Mesenchymal stem cell (in vitro differentiated cells and primary cell): ENCODE measurements at regions not wholly inside any gene's neighbourhood (a gene's known extent, or its start where the extent isn't known, plus 50 kb on each side); places are given as distances from the start of the nearest gene placed in this dataset.

Experiments
- DNase-seq: peaks from one replicate; pipeline ENCODE4 v3.0.0-alpha.2; 2013
- H2AFZ ChIP-seq: one replicate; pipeline ENCODE4 v1.6.1; 2013; ENCODE audit warnings: low read depth, mild to moderate bottlenecking, control low read depth, inconsistent platforms, low read length, moderate library complexity
- H2AK5ac ChIP-seq: 2 replicates; pipeline ENCODE4 v1.6.1; 2013; ENCODE audit warnings: low read length, moderate library complexity, mild to moderate bottlenecking, inconsistent platforms; ENCODE audit not compliant: severe bottlenecking
- H2BK120ac ChIP-seq: one replicate; pipeline ENCODE4 v1.6.1; 2013; ENCODE audit warnings: low read depth, mild to moderate bottlenecking, inconsistent platforms, low read length, moderate library complexity
- H2BK12ac ChIP-seq, 2 experiments: one replicate each; pipeline ENCODE4 v1.6.1; 2013; ENCODE audit warnings: inconsistent platforms in 2 of 2, low read length in 2 of 2, mild to moderate bottlenecking in 2 of 2, moderate library complexity in 2 of 2, control low read depth in 1 of 2
- H2BK15ac ChIP-seq: one replicate; pipeline ENCODE4 v1.6.1; 2013; ENCODE audit warnings: mild to moderate bottlenecking, low read depth, inconsistent platforms; ENCODE audit not compliant: poor library complexity, severe bottlenecking
- H2BK5ac ChIP-seq: 2 replicates; pipeline ENCODE4 v1.6.1; 2013; ENCODE audit warnings: low read depth, mild to moderate bottlenecking, low read length, control low read depth, inconsistent platforms; ENCODE audit not compliant: poor library complexity, severe bottlenecking
- H3K14ac ChIP-seq, 2 experiments: one replicate each; pipeline ENCODE4 v1.6.1; 2013; ENCODE audit warnings: inconsistent platforms in 2 of 2, low read length in 2 of 2, control low read depth in 1 of 2, mild to moderate bottlenecking in 1 of 2, moderate library complexity in 1 of 2
- H3K18ac ChIP-seq, 2 experiments: one replicate each; pipeline ENCODE4 v1.6.1; 2013; ENCODE audit warnings: inconsistent platforms in 2 of 2, low read length in 2 of 2, control low read depth in 1 of 2, low read depth in 1 of 2, mild to moderate bottlenecking in 1 of 2
- H3K23ac ChIP-seq, 2 experiments: one replicate each; pipeline ENCODE4 v1.6.1; 2013; ENCODE audit warnings: inconsistent platforms in 2 of 2, low read length in 2 of 2, mild to moderate bottlenecking in 2 of 2, moderate library complexity in 2 of 2, control low read depth in 1 of 2
- H3K27ac ChIP-seq: 2 replicates; pipeline ENCODE4 v1.5.1; 2013; ENCODE audit warnings: mild to moderate bottlenecking, moderate library complexity, low read length, control low read depth, inconsistent platforms; ENCODE audit not compliant: poor library complexity, severe bottlenecking
- H3K27me3 ChIP-seq, 2 experiments: 2 replicates each; pipeline versions ENCODE4 v1.6.1 to v1.7.0; 2013; ENCODE audit warnings: low read length in 2 of 2, mild to moderate bottlenecking in 2 of 2, moderate library complexity in 2 of 2, control low read depth in 1 of 2, inconsistent platforms in 1 of 2; ENCODE audit not compliant: control insufficient read depth in 1 of 2, insufficient read depth in 1 of 2
- H3K36me3 ChIP-seq, 2 experiments: 2 replicates each; pipeline versions ENCODE4 v1.6.1 to v1.7.0; 2013; ENCODE audit warnings: low read length in 2 of 2, control low read depth in 1 of 2, inconsistent platforms in 1 of 2, low read depth in 1 of 2, mild to moderate bottlenecking in 1 of 2; ENCODE audit not compliant: insufficient read depth in 2 of 2, control insufficient read depth in 1 of 2
- H3K4ac ChIP-seq, 2 experiments: one replicate each; pipeline ENCODE4 v1.6.1; 2013; ENCODE audit warnings: inconsistent platforms in 2 of 2, low read length in 2 of 2, mild to moderate bottlenecking in 2 of 2, moderate library complexity in 2 of 2, control low read depth in 1 of 2, low read depth in 1 of 2
- H3K4me1 ChIP-seq: 2 replicates; pipeline ENCODE4 v1.6.1; 2013; ENCODE audit warnings: low read depth, low read length, control low read depth; ENCODE audit not compliant: control insufficient read depth, insufficient read depth
- H3K4me2 ChIP-seq: 2 replicates; pipeline ENCODE4 v1.6.1; 2013; ENCODE audit warnings: low read length, mild to moderate bottlenecking, inconsistent platforms; ENCODE audit not compliant: poor library complexity, severe bottlenecking
- H3K4me3 ChIP-seq, 2 experiments: 2 replicates each; pipeline versions ENCODE4 v1.5.1 to v1.7.0; 2013; ENCODE audit warnings: low read length in 2 of 2, mild to moderate bottlenecking in 2 of 2, control low read depth in 1 of 2, low read depth in 1 of 2; ENCODE audit not compliant: insufficient read depth in 1 of 2
- H3K79me1 ChIP-seq: replicated peaks from 2 replicates; pipeline ENCODE4 v1.6.1; 2013; ENCODE audit warnings: mild to moderate bottlenecking, control low read depth, low read length, inconsistent platforms; ENCODE audit not compliant: poor library complexity, severe bottlenecking
- H3K9ac ChIP-seq: 2 replicates; pipeline ENCODE4 v1.7.0; 2013; ENCODE audit warnings: mild to moderate bottlenecking, low read length, moderate library complexity
- H3K9me3 ChIP-seq: 2 replicates; pipeline ENCODE4 v1.7.0; 2013; ENCODE audit warnings: mild to moderate bottlenecking, low read length; ENCODE audit not compliant: control insufficient read depth
- H4K8ac ChIP-seq: one replicate; pipeline ENCODE4 v1.6.1; 2013; ENCODE audit warnings: inconsistent platforms, mild to moderate bottlenecking, low read length, moderate library complexity
- H4K91ac ChIP-seq: one replicate; pipeline ENCODE4 v1.6.1; 2013; ENCODE audit warnings: mild to moderate bottlenecking, low read length, inconsistent platforms
- WGBS: methylation state at CpG from one replicate; pipeline ENCODE4 v1.1.7; 2013; ENCODE audit warnings: mixed read lengths; 5-methylcytosine and 5-hydroxymethylcytosine counted together

DNA sequence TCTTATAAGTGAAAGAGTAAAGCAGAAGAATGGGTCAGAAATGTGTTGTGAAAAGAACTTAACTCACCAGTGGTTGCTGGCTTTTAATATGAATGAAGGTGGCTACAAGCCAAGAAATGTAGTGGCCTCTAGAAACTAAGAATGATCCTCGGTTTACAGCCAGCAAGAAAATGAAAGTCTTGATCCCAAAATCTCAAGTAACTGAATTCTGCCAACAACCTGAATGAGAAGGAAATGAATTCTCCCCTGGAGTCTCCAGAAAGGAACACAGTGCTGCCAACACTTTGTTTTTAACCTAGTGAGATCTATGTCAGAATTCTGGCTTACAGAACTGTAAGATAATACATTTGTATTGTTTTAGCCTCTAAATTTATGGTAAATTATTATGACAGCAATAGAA, 193.0 kb downstream of the FZD1 start:
- H4K91ac ChIP-seq: no peak overlapping the region
- H3K4me1 ChIP-seq: no peaks in the 10 kb centered on the region

DNA sequence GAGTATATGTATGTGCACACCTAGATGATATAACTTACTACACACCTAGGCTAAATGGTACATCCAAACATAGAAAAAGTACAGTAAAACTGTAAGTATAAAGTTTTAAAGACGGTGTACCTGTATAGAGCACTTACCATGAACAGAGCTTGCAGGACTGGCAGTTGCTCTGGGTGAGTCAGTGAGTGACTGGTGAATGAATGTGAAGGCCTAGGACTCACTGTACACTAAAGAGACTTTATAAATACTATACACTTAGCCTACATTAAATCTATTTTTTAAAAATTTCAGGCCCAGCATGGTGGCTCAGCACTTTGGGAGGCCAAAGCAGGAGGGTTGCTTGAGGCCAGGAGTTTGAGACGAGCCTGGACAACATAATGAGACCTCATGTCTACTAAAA, 195.3 kb downstream of the FZD1 start:
- Histone ChIP-seq H3K23ac (no peak overlapping the region), H3K4me3 (no peak overlapping the region), H3K79me1 (no peaks in the 10 kb centered on the region), H2BK15ac (no peak overlapping the region), H3K27ac (no peak overlapping the region), H4K91ac (no peak overlapping the region), H2BK120ac (no peak overlapping the region), H4K8ac (no peak overlapping the region), H3K36me3 (no peaks in the 10 kb centered on the region), H3K4ac (no peak overlapping the region), H3K27me3 (no peaks in the 10 kb centered on the region), H3K18ac (no peak overlapping the region), H2BK5ac (no peak overlapping the region), H3K9me3 (peaks cover 12% of the 10 kb centered on the region), H2AFZ (no peak overlapping the region), H3K4me2 (no peak overlapping the region), H3K14ac (no peak overlapping the region), H3K9ac (no peak overlapping the region), H3K4me1 (no peaks in the 10 kb centered on the region), H2AK5ac (no peak overlapping the region), H2BK12ac (no peak overlapping the region)
- DNase-seq: no peak
- 86% methylated on average over 1 of the region's 2 CpGs for WGBS

More for the DNA sequence above, 193.0 kb downstream of the FZD1 start:
- Histone ChIP-seq H3K4me2 (no peak overlapping the region), H3K79me1 (no peaks in the 10 kb centered on the region), H2AK5ac (no peak overlapping the region), H3K18ac (no peak overlapping the region), H3K36me3 (no peaks in the 10 kb centered on the region), H2BK120ac (no peak overlapping the region), H2BK15ac (no peak overlapping the region), H3K23ac (no peak overlapping the region), H3K27ac (no peak overlapping the region), H3K9ac (no peak overlapping the region), H2BK12ac (no peak overlapping the region), H3K27me3 (no peaks in the 10 kb centered on the region), H2BK5ac (no peak overlapping the region), H3K4me3 (no peak overlapping the region), H3K4ac (no peak overlapping the region), H4K8ac (no peak overlapping the region), H3K9me3 (peaks cover 12% of the 10 kb centered on the region), H3K14ac (no peak overlapping the region), H2AFZ (no peak overlapping the region)
- no peak for DNase-seq
- 40% methylated on average over 1 of the region's 1 CpG for WGBS

DNA sequence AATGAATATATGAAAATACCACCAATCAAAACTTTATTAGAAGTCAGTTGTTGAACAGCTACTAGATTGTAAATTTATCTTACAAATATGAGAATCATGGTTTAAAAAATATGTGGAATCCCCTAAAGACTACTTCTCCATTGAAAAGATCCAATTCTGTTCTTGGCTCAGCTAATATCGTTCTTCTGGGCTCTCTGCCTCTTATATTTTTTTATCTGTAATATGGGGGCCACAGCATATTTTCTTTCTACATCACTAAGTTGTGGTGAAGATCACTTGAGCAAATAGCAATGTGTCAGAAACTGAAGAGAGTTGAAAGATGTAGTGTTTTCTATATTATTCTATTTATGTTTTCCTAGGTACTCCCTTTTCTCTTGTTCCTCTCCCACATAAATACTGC, 198.1 kb downstream of the FZD1 start:
- Histone ChIP-seq H3K27ac (no peak overlapping the region), H2BK12ac (no peak overlapping the region)
- WGBS: no CpG with 5 or more reads among the region's 1 CpG

DNA sequence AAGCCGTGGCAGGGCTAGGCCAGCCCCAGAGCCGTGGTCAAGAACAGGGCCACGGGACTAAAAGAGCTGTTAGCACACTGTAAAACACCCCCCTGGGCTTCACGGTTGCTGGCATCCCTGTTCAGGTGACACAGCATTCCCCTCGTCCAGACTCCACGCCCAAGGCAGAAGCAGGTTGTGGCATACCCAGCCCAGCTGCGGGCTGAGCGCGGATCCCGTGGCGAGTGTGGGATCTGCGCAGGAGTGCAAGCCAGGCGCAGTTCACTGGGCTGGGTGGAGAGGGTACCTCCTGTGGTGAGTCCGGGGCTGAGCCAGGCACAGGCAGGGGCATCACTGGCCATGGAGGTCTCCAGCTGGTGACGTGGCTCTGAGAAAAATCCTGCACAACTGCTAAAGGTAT, 199.1 kb downstream of the FZD1 start:
- H3K9me3 ChIP-seq: no peaks in the 10 kb centered on the region
- no peaks in the 10 kb centered on the region for H3K4me1 ChIP-seq
- DNase-seq: no peak
- no peak overlapping the region for H4K8ac ChIP-seq
- no peak overlapping the region for H3K9ac ChIP-seq
- no peak overlapping the region for H2AK5ac ChIP-seq
- no peak overlapping the region for H2BK5ac ChIP-seq
- no peak overlapping the region for H2BK12ac ChIP-seq
- H3K18ac ChIP-seq: no peak overlapping the region
- H3K27ac ChIP-seq: no peak overlapping the region
- no peak overlapping the region for H2BK120ac ChIP-seq
- no peak overlapping the region for H4K91ac ChIP-seq
- no peaks in the 10 kb centered on the region for H3K79me1 ChIP-seq
- no peaks in the 10 kb centered on the region for H3K36me3 ChIP-seq
- H2AFZ ChIP-seq: no peak overlapping the region
- 91% methylated on average over 14 of the region's 15 CpGs for WGBS
- no peak overlapping the region for H3K14ac ChIP-seq
- H3K4me3 ChIP-seq: no peak overlapping the region
- no peak overlapping the region for H3K4me2 ChIP-seq
- no peak overlapping the region for H3K23ac ChIP-seq
- no peak overlapping the region for H2BK15ac ChIP-seq
- no peak overlapping the region for H3K4ac ChIP-seq
- H3K27me3 ChIP-seq: no peaks in the 10 kb centered on the region

More for the DNA sequence above, 198.1 kb downstream of the FZD1 start:
- no peak overlapping the region for H2BK120ac ChIP-seq
- no peak overlapping the region for H4K8ac ChIP-seq
- H3K4me1 ChIP-seq: no peaks in the 10 kb centered on the region
- no peak overlapping the region for H4K91ac ChIP-seq
- no peak for DNase-seq
- H3K4me3 ChIP-seq: no peak overlapping the region
- H2AFZ ChIP-seq: no peak overlapping the region
- no peak overlapping the region for H3K9ac ChIP-seq
- H3K4me2 ChIP-seq: no peak overlapping the region
- H2BK15ac ChIP-seq: no peak overlapping the region
- no peaks in the 10 kb centered on the region for H3K36me3 ChIP-seq
- no peak overlapping the region for H2AK5ac ChIP-seq
- H2BK5ac ChIP-seq: no peak overlapping the region
- no peak overlapping the region for H3K18ac ChIP-seq
- H3K4ac ChIP-seq: no peak overlapping the region
- H3K27me3 ChIP-seq: no peaks in the 10 kb centered on the region
- no peaks in the 10 kb centered on the region for H3K79me1 ChIP-seq
- H3K23ac ChIP-seq: no peak overlapping the region
- no peak overlapping the region for H3K14ac ChIP-seq
- H3K9me3 ChIP-seq: peaks cover 10% of the 10 kb centered on the region
